NCI-H1436 (cell line): ENCODE measurements at regions not wholly inside any gene's neighbourhood (a gene's known extent, or its start where the extent isn't known, plus 50 kb on each side); places are given as distances from the start of the nearest gene placed in this dataset.

Experiments used
- DNase-seq: peaks from one replicate; lab custom pipeline; 2025; lab: John Stamatoyannopoulos, UW

DNA sequence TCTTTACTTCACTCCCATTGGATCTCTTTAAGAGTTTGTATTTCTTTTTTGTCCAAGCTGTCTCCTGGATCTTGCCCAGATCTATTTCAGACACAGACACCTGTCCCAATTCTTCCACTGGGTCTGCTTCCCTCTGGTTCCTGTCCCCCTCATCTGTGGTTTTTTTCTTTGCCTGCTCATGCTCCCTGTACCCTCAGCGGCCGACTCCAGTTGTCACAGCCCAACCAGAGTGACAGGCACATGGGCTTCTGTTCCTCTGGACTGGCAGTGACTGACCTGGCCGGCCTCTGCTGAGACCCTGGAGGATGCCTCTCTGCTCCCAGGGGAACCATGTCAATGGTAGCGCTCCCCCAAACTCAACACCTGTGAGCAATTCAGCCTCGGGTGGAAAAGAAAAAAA lies 142.6 kb downstream of the WSCD1 start:
- DNase-seq: no peak

DNA sequence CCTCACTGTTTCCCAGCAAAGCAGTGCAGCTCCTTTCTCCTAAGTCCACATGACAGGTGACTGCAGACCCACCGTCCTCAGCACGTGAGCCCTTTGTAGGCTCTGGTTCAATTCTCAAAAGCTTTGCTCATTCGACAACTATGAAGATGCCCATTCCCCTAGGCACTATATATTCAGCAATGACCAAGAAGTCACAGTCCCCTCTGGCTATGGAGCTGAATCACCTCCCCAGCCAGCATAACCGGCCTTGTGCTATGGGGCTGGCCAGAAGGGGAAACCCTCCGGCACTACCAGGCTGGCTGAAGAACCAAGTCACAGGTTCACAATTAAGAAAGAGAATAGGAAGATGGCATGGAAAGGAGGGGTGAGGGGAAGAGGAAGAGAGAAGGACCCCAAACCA lies 139.7 kb downstream of the WSCD1 start:
- no peak for DNase-seq

DNA sequence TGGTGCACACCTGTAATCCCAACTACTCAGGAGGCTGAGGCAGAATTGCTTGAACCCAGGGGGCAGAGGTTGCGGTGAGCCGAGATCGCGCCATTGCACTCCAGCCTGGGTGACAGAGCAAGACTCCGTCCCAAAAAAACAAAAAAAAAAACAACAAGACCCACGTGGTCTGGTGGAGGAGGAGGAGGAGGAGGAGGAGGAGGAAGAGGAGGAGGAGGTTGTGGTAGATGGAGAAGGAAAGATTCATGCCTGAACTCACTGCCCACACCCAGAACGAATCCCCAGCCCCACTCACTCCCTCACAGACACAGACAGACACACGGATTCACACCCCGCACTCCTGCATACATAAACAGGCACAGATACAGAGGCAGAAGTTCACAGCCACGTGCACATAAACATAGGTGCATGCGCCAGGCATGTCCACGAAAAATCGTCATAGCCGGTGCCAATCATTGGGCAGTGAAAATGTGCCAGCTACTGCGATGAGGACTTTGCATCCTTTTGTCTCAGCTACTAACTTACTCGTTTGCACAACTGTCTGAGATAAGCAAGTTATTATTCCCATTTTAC lies 138.5 kb downstream of the WSCD1 start:
- no peak for DNase-seq

DNA sequence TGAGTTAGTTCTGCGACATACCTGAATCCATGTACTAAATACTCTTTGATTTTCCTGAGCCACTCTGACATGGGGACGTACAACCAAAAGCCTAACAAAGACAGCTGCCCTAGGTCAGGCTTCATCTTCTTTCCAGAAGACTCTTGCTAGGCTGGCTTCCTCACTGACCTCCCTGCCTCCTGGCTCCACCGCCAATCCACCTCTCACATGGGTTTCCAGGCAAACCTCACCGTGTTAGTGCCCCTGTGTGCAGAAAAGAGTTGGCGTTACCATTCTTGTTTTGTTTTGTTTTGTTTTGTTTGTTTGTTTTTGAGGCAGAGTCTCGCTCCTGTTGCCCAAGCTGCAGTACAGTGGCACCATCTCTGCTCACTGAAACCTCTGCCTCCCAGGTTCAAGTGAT lies 135.3 kb downstream of the WSCD1 start:
- DNase-seq: no peak

DNA sequence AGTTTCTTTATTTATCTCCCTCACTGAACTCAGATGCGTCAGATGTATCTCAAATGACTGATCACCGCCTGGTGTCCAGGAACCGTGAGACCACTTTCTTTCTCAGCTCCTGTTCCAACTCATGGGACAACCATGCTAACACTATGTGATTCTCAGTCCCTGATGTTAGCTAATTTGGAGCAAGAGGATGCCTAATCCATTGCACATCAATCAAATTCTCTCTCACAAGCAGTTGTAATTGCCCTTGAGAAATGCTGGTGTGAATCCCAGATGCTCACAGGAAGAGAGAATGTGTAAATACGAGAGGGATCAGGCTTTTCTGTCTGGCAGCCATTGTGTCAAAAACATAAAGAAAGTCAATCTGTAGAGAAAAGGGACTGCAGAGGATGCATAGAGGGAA lies 134.9 kb downstream of the WSCD1 start:
- no peak for DNase-seq

DNA sequence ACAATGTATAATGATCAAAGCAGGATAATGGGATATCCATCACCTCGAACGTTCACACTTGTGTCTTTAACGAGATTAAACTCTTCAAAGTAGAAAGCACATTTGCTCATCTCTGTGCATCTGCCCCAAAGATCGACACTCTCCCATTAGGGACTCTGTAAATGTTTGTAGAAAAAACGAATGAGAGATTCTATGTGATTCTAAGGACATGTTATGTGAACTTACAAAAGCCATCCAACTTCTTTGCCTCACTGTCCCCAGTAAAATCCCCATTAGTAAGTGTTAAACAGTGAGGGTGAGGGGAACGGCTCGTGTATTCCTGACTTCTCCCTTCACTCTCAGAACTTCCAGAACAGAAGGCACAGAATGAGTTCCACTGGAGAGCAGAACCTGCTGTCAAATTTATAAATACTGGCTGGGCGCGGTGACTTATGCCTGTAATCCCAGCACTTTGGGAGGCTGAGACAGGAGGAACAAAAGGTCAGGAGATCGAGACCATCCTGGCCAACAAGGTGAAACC lies 134.1 kb downstream of the WSCD1 start:
- no peak for DNase-seq

DNA sequence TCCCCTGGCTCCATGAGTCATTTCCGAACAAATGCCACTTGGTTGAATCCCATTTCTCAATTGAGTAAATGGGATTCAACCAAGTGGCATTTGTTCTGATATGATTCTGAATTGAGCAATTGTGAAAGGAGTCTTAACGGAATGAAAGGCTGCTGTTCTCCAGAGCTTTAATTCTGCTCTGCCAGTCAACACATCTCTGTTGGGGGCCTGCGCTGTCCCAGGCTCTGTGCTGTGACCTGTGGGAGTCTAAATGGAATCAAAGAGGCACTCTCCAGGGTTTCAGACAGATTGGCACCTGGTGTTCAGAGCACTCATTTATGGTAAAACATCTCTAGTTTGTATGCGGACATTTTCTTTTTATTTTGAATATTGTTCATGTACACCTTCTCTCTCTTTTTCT lies 126.2 kb downstream of the WSCD1 start:
- DNase-seq: no peak

DNA sequence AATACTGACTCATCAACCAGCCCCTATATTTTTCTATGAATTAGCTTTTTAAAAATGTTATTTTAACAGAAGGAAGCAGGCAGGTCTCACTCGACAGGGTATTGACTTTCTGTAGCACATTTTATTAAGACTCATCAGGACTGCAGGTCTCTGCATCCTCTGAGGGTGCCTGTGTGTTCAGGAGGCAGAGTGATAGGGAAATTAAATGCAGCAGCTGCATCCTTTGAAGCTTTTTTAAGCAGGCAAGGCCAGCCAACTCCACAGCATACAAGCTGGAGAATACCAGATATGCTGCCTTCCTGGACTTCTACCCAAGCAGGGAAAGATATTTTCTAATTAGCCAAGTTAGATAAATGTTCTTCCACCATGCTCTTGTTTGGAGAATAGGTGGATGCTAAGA lies 124.9 kb downstream of the WSCD1 start:
- DNase-seq: no peak

DNA sequence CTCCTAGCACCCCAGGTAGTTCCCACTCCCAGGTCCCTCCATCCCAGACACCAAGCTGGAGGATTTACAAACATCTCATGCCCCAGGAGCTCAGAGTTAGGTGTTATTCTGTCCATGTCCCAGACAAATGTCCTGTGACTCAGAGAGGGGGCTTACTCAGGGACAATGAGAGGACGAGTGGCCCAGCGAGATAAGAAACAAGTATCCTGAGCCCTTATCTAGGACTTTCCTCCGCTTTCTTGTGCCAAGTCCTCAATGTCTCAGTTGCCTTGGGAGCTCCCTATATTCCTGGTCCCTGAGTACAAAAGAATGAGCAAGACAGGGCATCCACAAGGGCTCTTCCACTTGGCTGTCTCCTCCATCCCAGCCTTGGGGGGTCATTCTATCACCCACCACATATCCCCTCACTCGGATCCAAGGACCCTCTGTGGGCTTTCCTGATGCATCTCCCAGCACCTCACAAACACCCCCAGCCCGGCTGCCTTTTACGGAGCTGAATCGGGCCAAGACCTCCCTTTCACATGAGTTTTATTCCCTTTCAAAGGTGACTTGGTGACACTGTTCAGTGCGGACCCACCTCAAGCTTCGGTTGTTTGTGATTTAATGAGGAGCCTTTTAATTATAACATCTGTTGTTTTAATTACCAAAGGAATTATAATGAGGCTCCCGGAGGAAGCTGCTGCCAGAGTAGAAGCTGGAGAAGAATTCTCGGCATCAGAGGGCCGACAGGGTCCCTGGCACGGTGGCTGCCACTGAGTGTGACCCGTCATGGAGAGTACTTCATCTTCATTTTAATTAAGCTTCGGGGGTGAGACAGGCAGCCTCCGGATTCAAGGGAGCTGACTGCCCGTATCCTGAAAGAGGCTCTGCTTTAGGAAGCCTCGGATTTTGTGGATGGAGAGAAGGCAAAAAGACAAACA lies 121.5 kb downstream of the WSCD1 start:
- DNase-seq: no peak

DNA sequence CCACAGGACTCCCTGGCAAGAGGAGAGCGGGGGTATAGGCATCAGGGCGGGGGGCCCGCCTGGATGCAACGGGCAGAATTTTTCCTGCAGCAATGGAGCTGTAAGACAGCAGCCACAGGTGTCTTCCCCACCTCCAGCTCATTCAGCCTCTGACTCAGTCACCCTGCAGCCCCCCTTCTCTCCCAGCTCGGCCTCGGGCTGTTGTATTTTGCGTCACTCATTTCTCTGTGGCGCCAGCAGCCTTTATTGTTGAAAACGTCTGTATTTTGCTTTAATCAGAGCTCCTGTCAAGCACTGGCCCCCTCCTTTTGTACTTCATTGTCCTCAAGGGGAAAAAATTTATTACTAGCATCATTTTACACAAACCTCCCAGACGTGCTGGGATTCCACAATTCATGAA lies 117.7 kb downstream of the WSCD1 start:
- peak; percentile 27 for DNase-seq

DNA sequence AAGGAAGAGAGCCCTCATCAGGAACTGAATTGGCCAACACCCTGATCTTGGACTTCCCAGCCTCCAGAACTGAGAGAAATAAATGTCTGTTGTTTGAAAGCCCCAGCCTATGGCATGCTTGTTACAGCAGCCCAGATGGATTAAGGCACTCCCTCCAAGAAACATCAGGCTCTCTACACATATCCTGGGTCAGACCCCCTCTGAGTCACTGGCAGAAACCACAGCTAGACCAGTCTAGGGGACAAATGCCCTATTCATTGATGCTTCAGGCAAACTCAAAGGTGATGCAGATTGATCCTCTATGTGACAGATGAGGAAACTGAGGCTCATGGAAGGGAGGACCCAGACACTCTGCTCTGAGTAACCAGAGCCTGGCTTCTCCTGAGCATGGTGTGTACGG lies 116.8 kb downstream of the WSCD1 start:
- no peak for DNase-seq

DNA sequence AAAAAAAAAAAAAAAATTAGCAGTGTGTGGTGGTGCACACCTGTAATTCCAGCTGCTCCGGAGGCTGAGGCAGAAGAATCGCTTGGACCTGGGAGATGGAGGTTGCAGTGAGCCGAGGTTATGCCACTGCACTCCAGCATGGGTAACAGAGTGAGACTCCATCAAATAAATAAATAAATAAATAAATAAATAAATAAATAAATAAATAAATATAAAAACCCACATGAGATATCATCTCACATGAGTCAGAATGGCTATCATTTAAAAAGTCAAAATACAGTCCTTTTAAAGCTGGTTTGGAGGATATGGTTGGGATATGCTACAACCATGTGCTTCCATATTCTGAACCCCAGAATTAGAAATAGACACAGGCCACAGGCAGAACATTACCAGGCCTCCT lies 114.3 kb downstream of the WSCD1 start:
- DNase-seq: no peak

DNA sequence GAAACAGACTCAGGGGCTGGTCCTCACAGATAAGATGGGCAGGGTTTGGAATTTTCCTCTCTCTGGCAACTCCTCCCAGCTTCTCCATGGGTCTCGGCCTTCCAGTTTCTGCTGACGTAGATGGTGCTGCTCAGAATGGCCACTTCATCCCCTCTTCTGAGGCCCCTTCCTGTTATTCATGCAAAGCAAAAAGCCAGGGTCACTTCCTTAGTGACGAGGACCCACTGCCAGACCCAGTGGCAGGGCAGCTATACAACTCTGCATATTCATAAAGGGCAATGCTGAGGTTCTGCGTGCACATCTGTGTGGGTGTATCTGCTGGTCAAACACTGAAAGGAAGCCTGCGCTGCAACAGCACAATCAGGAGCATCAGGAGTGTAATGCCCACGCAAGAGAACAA lies 108.8 kb downstream of the WSCD1 start:
- no peak for DNase-seq

DNA sequence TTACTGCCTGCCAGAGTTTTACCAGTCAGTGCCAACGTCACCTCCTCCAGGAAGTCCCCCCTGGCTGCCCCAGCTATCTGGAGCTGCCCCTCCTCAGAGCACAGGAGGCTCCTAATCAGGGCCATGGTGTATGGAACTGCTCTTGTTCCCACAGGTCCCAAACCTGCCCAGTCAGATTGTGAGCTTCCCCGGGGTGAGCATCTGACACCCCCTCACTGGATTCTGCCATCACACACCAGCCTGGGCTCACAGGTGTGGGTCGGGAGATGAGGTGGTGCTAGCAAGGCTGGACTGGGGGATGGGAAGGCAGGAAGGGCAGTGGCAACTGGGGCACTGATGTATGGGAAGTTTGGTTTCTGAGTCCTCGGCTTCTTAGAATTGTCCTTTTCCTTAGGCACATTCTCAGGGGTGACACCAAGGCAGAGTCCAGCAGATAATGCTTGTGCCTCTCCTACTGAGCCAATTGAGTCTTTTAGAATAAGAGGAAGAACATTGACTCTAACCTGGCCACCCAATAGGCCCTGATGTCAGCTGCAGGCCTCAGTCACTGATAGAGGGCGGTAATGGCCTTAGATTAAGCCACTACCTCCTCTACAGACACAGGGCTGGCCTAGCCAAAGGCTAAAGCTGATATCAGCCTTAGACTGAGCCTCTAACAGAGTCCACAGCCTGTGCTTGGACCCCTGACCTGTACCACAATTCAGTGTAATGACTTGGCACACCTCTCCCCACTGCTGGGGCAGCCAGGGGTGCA lies 107.9 kb downstream of the WSCD1 start:
- DNase-seq: no peak
